ENCODE measurements at regions not wholly inside any gene's neighbourhood (a gene's known extent, or its start where the extent isn't known, plus 50 kb on each side); places are given as distances from the start of the nearest gene placed in this dataset.

DNA sequence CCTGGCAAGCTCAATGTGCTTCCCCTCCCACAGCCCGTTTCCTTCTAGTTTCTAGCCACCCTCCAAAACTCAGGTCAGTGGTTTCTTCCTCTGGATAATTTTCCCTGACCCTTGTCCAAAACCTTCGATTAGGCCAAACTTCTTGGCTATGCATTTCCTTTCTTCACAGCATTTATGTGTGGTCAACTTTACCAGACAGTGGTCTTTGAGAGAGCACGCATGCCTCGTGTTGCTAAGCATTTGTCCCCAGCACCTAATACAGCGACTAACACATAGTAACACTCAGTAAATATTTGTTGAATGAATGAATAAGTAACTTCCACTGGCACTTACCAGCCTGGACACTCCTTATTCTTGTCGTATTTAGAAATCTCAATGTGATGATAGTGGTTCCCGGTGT lies 610.7 kb downstream of the PLPP3 start:
- TF ChIP-seq SAP30 (IDR thresholded peaks at IDR 0.05; ENCODE audit: insufficient read depth, insufficient replicate concordance, low read length) (no peak), EZH2 (IDR thresholded peaks at IDR 0.05; ENCODE audit: low read depth, low read length, severe bottlenecking) (no peak)
- Histone ChIP-seq H3K56ac (replicated peaks; ENCODE audit: insufficient read length, low read depth, low read length) (no peak overlapping the region), H2BK12ac (ENCODE audit: low read depth, low read length) (no peak overlapping the region), H3K4ac (replicated peaks; ENCODE audit: insufficient read length, low read depth, low read length) (no peak overlapping the region), H2BK20ac (ENCODE audit: low read length) (no peak overlapping the region), H2BK5ac (ENCODE audit: low read depth, low read length) (no peak overlapping the region), H2BK15ac (ENCODE audit: low read length) (no peak overlapping the region), H4K5ac (ENCODE audit: insufficient read length, low read depth, low read length) (no peak overlapping the region), H4K91ac (replicated peaks; ENCODE audit: insufficient read length, low read length) (no peak overlapping the region), H3K23me2 (ENCODE audit: low read depth, low read length) (no peaks in the 10 kb centered on the region), H2AK5ac (ENCODE audit: low read depth, low read length) (no peak overlapping the region), H3K18ac (ENCODE audit: extremely low read depth, low read length) (no peak overlapping the region), H3K23ac (ENCODE audit: insufficient read length) (no peak overlapping the region), H3K36me3 (ENCODE audit: control insufficient read depth in 2 of 4, insufficient read depth in 4 of 4, low read length in 3 of 4) (no peaks in the 10 kb centered on the region), H3K9ac (replicated peaks in 1 of 4; ENCODE audit: extremely low read depth in 1 of 4, low read depth in 3 of 4, low read length in 3 of 4) (no peak overlapping the region), H2AFZ (ENCODE audit: low read length) (no peak overlapping the region), H4K8ac (ENCODE audit: extremely low read depth, insufficient read depth, low read length) (no peak overlapping the region), H3K4me3 (ENCODE audit: extremely low read depth in 1 of 4, insufficient read depth in 2 of 4, low read depth in 3 of 4, low read length in 4 of 4) (no peak overlapping the region), H3K27ac (ENCODE audit: low read depth, low read length) (no peak overlapping the region), H3K14ac (ENCODE audit: insufficient read length) (no peak overlapping the region), H3K27me3 (replicated peaks in 1 of 4; ENCODE audit: control insufficient read depth in 3 of 4, extremely low read depth in 1 of 4, insufficient read depth in 3 of 4, low read length in 3 of 4) (no peaks in the 10 kb centered on the region), H2BK120ac (replicated peaks; ENCODE audit: low read depth, low read length) (no peak overlapping the region), H3K9me3 (ENCODE audit: insufficient read depth in 2 of 2, low read depth in 1 of 2, low read length in 1 of 2) (no peaks in the 10 kb centered on the region), H3K79me1 (ENCODE audit: low read depth, low read length) (no peaks in the 10 kb centered on the region), H3K4me1 (replicated peaks in 1 of 4; ENCODE audit: control insufficient read depth in 3 of 4, insufficient read depth in 4 of 4, low read length in 3 of 4) (no peaks in the 10 kb centered on the region), H3K4me2 (ENCODE audit: insufficient read depth in 1 of 2, low read depth in 2 of 2, low read length in 2 of 2) (no peak overlapping the region), H3K79me2 (ENCODE audit: control insufficient read depth in 1 of 2, insufficient read depth in 2 of 2, low read length in 2 of 2) (no peaks in the 10 kb centered on the region), H4K20me1 (replicated peaks in 1 of 2; ENCODE audit: control insufficient read depth in 1 of 2, insufficient read depth in 2 of 2, low read length in 2 of 2) (no peaks in the 10 kb centered on the region)
- no peak for DNase-seq (ENCODE audit: low read depth in 1 of 2, low spot score in 2 of 2)
- CTCF ChIA-PET (ENCODE audit: partially characterized antibody) = no interaction called here
- FAIRE-seq = no peak
- 95% methylated on average over 7 of the region's 7 CpGs; no CpG with 5 or more reads in 1 of the 2 experiments for WGBS, 2 experiments (ENCODE audit: extremely low coverage in 1 of 2, insufficient coverage in 1 of 2, insufficient read length in 1 of 2, insufficient replicate concordance in 2 of 2, low coverage in 1 of 2, low lambda C conversion rate in 2 of 2, missing lambda C conversion rate in 1 of 2)
- POLR2A ChIA-PET (ENCODE audit: partially characterized antibody) = no interaction called here
